ENCODE measurements at regions not wholly inside any gene's neighbourhood (a gene's known extent, or its start where the extent isn't known, plus 50 kb on each side); places are given as distances from the start of the nearest gene placed in this dataset.
"Not testable (repeated sequence)": the region's sequence is repeated elsewhere in the genome, so short reads cannot be mapped to it uniquely, and the experiment has no call there.

DNA sequence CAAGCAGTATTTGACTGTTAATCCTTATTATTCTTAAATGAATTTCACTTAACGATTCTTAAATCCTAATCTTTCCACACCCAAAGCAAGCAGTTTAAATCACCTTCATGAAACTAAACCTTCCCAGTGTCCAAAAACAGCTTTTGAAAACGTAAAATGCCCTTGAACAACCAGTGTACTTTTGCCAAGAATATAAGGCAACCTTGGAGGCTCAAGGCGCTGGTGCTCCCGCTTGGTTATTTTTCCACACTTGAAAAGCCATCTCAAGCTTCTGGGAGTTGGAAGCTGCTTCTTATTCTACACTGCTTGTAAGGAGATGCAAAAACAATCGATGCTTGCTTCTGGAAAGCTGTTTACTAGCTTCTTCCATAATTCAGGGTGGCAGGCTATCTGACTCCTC lies 625.7 kb downstream of the HTR1B start:
- no peak for FAIRE-seq

DNA sequence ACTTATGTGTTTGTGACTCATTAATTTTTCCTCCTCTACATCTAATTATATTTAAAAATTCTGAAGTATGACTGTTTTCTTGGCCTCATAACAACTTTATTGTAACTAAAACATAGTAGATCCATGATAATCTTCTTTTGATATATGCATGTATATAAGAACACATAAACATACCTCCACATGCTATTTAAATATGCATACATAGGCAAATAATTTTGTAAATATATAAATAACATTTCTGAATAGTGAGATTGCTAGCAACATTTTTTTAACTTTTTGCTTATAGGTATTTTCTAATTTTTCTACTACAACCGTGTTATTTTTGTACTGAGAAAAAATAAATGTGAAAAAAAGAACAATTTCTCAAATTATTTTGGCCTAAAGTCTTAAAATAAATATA lies 627.6 kb downstream of the HTR1B start:
- FAIRE-seq = no peak

DNA sequence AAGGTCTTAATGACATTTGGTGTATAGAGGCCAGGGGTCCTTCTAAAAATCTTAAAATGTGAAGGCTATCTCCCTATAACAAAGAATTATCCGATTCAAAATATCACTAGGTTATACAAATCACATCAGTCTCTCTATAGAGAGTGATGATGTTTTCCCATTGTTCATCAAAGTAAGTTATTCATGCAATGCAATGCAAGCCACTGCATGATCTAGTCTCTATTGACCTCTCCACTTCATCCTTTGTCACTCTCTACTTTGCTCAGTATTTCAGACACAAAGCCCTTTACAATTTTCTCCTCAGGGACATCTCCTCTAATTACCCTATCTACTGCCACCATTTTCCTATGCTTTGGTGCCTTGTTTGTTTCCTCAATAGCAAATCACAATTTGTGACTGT lies 628.0 kb downstream of the HTR1B start:
- FAIRE-seq = no peak

GRCh38 chr6:76834399-76834798 lies 628.9 kb downstream of the HTR1B start:
- no peak for FAIRE-seq

GRCh38 chr6:76831299-76831698 lies 632.0 kb downstream of the HTR1B start:
- no peak for FAIRE-seq

DNA sequence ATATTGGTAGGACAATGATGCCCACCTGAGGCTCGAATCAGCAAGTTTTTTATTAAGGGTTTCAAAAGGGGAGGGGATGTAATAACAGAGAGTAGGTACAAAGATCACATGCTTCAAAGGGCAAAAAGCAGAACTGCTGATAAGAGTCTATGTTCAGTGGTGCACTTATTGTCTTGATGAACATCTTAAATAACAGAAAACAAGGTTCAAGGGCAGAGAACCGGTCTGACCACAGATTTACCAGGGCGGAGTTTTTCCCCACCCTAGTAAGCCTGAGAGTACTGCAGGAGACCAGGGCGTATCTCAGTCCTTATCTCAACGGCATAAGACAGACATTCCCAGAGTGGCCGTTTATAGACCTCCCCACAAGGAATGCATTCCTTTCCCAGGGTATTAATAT lies 639.7 kb downstream of the HTR1B start:
- not testable (repeated sequence) for FAIRE-seq

- no peak for FAIRE-seq
Observed at GRCh38 chr6:76818451-76818850, 644.8 kb downstream of the HTR1B start.

DNA sequence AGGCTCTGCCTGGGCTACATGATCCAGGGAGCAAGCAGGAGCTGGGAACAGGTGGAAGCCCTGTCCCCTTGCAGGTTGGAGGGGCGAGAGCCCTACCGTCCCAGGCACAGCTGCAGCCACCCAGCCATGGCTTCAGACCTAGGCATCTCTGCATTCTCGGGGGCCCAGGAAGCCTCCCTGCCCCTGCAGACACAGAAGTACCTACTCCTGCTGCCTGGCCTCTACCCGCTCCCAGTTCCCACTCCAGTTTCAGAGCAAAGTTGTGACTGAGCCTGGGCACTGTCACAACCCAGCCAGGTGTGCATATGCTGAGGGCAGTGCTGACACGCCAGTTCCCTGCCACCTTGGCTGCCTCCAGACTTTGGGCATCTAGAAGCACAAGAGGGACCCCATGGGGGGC lies 645.9 kb downstream of the HTR1B start:
- FAIRE-seq = no peak

- FAIRE-seq = no peak
Observed at GRCh38 chr6:76814496-76815458, 648.5 kb downstream of the HTR1B start.

DNA sequence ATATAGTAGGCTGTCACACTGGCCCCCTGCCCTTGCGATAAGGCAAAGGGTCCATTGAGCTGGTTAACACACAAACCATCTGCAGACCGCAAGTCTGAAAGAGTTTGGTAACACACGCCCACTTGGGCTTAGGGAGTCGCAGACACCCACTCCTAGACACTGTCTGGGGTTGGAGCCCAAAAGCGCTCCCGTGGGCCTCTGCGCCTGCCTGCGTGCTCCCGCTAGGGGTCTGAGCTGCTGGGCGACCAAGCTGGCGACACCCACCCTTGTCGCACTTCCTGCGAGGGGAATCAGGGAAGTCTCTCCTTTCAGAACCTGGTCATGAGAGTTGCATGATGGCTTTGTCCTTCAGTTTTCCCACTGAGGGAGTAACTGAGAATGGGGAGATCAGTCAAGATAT lies 653.0 kb downstream of the HTR1B start:
- no peak for FAIRE-seq

GRCh38 chr6:76803038-76803580 lies 660.2 kb downstream of the HTR1B start:
- FAIRE-seq = no peak

DNA sequence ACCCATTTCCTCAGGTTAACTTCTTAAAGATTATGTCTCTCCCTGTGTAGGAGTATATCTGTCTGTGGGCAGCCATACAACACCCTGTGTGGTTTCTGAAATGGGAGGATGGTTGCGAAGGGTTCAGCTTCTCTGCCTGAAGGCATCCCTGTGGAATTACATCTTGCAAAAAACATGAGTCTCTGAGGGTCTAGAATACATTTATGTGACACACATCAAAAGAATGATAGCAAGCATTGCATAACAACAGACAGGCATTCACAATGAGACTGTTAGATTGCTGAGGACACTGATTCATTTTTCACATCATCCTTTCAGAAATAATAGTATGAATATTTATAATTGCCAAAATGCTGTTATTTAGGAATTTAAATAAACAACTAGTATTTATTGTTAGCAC lies 670.9 kb downstream of the HTR1B start:
- FAIRE-seq = no peak

DNA sequence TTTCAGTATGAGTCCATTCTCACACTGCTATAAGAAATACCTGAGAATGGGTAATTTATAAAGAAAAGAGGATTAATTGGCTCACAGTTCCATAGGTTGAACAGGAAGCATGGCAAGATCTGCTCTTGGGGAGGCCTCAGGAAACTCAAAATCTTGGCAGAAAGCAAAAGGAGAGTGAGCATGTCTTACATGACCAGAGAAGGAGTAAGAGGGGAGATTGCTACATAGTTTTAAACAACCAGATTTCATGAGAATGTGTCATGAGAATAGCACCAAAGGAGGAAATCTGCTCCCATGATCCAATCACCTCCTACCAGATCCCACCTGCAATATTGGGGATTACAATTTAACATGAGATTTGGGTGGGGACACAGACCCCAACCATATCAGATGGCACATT lies 672.4 kb downstream of the HTR1B start:
- FAIRE-seq = no peak

- FAIRE-seq = no peak
Observed at GRCh38 chr6:76790045-76790796, 673.1 kb downstream of the HTR1B start.

DNA sequence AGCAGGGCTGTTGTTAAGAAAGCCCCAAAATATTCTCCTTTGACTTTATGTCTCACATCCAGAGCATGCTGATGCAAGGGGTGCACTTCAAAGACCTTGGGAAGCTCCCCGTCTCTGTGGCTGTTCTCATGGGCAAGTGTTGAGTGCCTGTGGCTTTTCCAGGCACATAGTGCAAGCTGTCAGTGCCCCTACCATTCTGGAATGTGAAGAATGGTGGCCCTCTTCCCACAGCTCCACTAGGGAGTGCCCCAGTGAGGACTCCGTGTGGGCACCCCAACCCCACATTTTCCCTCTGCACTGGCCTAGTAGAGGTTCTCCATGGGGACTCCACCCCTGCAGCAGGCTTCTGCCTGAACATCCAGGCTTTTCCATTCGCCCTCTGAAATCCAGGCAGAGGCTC lies 673.7 kb downstream of the HTR1B start:
- no peak for FAIRE-seq

DNA sequence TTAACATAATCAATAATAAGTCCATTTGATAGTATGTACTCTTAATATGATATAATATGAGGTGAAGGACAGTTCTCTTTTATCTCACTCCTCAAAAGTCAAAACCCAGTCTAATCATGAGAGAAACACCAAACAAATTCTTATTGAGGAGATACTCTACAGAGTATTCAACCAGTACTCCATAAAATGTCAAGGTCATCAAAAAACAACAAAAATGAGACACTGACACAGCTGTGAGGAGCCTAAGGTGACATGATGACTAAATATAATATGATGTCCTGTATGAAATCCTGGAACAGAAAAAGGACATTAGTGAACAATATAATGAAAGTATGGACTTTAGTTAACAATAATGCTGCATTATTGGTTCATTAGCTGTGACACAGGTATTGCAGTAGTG lies 675.1 kb downstream of the HTR1B start:
- no peak for FAIRE-seq

DNA sequence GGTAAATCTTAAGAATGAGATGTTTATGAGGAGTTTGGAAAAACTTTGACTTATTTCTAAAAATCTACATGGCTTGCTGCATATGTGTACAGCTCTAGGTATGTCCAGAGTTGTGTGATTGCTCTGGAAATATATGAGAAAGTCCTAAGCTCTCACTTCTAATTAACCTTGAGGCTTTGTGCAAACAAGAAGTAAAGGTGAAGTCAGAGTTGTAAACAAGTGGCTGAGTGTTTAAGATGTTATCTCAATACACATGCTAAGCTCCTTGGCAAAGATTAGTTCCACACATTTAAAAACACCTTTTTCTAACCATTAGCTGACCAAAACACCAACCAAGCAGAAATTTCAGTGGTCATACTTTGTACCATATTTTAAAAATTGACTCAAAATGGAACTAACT lies 684.2 kb downstream of the HTR1B start:
- no peak for FAIRE-seq

DNA sequence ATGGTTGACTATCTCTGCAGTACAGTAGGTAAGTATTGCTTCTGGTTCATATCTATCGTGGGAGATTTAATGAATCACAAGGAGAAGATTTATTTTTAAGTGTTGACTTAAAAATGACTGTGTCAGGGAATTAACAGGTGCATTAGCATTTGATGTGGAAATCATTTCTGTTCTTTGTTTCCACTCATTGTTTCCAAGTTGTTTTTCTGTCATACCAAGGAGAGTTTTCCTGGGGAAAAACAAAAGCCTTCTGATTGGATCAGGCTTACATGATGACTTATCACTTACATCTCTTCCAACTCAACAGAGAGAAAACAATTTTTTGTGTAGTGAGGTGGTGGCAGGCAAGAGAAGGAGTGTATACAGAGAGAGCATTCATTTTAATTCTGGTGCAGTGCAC lies 686.4 kb downstream of the HTR1B start:
- peak; percentile 81 for FAIRE-seq

- peak; percentile 38 for FAIRE-seq
Observed at GRCh38 chr6:76774781-76775384, 688.4 kb downstream of the HTR1B start.

- FAIRE-seq = no peak
Observed at GRCh38 chr6:76772951-76773350, 690.3 kb downstream of the HTR1B start.

GRCh38 chr6:76771059-76771634 lies 692.1 kb downstream of the HTR1B start:
- FAIRE-seq = no peak

- FAIRE-seq = no peak
Observed at GRCh38 chr6:76770281-76770680, 693.0 kb downstream of the HTR1B start.

DNA sequence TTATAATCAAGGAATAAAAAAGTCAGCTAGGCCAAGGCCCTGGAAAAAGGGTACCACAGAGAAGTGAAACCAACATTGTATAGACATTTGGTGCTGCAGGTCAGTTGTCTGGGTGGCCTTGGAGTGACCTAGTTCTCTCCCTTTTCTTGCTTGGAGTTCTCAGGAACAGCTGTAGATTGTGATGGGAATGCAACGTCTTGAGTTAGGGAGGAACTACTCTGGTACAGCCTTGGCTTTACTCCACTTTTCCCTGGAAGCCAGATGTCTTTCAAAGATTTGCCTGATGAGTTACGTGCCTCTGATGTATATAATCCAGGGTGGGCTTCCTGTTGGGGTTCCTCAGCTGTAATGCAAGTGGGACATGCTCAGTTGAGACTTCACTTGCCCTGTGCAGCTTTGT lies 694.7 kb downstream of the HTR1B start:
- no peak for FAIRE-seq
